Right forelimb (tissue), 1 donor: ENCODE measurements at regions not wholly inside any gene's neighbourhood (a gene's known extent, or its start where the extent isn't known, plus 50 kb on each side); places are given as distances from the start of the nearest gene placed in this dataset.
"Not testable (repeated sequence)": the region's sequence is repeated elsewhere in the genome, so short reads cannot be mapped to it uniquely, and the experiment has no call there.

Source experiments
- DNase-seq: peaks from one replicate; pipeline ENCODE4 v3.0.0-alpha.2; 2018

DNA sequence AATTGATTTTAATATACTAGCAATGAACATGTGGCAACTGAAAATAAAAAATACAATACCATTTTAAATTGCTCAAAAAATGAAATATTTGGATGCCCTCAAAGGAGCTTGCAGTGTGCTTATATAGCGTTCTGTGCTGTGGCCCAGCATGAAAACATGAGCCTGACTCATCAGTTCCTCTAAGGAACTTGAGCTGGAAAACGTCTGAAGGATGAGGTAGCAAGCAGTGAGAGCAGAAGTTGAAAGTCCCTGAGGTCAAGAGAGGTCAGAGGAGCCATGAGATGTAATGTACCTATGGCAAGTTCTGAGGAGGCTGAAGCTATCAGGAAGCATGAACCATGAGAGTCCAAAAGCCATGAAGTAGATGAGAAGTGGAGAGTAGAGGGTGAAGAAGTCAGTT, 59.7 kb downstream of the HMGB3 start:
- DNase-seq = no peak

DNA sequence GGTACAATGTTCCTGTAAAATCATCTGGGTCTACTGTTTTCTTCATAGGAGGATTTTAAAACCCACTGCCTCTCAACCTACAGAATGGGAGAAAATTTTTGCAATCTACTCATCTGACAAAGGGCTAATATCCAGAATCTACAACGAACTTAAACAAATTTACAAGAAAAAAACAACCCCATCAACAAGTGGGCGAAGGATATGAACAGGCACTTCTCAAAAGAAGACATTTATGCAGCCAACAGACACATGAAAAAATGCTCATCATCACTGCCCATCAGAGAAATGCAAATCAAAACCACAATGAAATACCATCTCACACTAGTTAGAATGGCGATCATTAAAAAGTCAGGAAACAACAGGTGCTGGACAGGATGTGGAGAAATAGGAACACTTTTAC, 83.2 kb downstream of the HMGB3 start:
- not testable (repeated sequence) for DNase-seq

DNA sequence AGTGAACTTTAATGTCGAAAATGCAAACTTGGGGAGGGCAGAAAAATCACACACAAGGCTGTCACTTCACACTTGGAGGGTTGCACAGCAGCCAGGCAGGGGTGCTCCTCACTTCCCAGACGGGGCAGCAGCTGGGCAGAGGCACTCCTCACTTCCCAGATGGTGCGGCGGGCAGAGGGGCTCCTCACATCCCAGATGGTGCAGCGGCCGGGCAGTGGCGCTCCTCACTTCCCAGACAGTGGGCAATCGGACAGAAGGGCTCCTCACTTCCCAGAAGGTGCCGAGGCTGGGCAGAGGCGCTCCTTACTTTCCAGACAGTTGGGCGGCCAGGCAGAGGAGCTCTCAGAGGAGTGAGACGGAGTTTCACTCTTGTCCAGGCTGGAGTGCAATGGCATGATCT, 90.6 kb downstream of the HMGB3 start:
- no peak for DNase-seq

DNA sequence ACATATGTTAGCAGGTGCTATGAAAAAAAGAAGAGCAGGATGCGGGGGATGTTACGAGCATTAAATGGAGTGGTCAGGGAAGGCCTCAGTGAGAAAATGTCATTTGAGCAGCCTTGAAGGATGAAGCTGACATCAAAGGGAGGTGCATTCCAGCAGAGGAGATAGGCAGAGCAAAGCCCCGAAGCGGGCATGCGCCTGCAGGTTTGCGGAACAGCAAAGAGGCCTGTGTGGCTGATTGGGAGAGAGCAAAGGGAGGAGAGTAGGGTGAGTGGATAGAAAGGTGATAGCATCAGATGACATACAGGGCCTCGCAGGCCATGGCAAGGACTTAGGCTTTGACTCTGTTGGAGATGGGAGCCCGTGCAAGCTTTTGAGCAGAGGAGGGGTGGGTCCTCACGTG, 95.4 kb upstream of the GPR50 start:
- DNase-seq = no peak

DNA sequence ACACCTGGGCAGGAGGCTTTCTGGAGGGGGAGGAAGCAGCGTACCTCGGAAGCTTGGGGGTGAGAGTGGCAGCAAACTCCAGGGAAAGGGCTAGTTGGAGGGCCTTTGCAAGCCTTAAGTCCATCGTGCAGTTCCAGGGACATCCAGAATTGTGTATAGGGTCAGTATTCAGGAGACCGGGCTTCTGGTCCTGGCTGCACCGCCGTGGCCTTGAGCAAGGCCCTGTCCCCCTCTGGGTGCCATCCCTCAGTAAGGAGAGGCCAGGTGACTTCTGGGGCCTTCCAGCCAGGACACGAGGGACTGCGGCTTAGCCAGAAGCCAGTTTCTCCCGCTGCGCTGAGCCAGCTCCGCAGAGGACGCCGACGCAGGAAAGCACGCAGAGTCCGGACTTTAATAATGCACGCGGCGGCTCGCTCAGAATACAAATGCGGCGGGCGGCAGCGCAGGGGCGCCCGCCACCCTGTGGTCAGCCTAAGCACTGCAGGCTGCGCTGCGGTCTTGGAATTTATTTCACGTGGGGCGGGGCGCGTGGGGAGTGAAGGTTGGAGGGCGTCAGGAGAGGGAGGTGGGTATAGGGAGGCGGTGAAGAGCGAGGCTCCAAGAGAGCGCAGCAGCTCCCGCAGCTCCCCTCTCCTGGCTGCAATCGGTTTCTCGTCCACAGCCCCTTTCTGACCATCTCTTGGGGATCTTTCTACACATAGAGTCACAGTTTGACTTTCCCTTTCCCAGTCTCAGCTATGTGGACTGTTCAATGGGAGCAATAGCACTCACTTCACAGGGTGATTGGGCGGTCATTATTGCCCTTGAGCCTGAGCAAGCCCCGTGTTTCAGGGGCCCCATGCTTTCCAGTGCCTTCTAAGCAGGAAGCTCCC, 94.1 kb upstream of the GPR50 start:
- peak; percentile 79 for DNase-seq

DNA sequence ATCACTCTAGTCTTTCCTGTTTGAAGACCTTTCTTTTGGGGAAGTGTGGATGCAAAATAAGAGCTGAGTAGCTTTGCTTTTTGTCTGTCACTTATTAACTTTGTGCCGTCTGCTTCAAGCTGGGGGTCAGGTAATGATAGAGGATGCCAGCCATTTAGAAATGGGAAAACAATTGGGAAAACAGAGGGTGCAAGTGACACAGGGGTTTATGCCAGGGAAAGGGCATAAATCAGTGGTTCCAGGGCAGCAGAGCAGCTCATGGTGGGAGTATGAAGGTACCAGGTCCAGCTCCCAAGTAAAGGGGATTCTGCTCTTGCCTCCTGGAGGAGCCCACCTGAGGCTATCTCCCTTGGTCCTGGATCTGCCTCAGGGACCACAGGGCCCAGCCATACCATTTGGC, 91.9 kb upstream of the GPR50 start:
- DNase-seq = no peak

DNA sequence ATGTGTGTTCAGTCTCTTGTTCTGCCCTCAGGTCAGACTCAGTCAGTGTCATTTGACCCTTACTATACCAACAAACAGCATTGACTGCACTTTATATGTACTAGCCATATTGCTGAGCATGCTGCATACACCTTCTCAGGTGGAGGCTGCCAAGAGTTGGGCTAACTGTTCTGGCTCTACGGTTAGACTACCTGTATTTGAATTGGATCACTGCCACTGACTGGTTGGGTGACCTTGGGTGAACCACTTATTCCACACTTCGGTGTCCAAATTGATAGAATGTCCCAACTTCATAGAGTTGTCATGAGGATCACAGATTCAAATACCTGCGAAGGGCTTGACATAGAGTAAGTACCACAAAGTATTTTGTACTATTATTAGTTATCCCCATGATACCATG, 91.2 kb upstream of the GPR50 start:
- no peak for DNase-seq

DNA sequence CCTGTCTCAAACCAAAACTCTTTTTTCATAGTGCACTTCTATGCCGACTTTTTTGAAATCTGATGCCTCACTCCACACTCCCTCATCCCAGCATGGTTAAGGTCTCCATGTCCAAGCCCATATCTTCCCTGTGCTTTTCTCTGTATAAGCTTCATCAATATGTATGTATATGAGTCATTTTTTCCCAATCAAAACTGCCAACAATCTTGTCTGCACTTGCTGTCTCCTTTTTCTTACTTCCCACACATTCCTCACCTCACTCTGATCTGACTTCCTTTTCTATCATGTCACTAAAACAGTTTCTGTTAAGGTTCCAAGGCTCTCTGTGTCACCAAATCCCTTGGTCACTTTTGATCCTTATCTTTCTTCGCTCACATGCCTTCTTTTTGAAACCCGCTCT, 88.2 kb upstream of the GPR50 start:
- no peak for DNase-seq

DNA sequence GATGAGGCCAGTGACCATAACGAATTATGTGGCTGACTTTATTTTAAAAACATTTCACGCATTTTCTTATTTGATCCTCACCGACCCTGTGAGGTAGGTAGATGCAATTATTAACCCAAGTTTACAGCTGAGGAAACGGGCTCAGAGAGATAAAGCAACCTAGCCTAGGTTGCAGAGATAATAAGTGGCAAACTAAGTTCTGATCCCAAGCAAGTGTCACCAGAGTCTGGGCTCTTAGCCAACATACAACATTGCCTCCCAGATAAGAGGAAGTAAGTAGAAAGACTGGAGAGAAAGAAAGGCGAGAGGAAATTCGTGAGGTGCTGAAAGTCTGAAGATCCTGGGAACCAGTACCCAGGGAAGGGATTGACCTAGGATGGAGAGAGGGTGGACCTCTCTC, 77.4 kb upstream of the GPR50 start:
- DNase-seq = no peak

DNA sequence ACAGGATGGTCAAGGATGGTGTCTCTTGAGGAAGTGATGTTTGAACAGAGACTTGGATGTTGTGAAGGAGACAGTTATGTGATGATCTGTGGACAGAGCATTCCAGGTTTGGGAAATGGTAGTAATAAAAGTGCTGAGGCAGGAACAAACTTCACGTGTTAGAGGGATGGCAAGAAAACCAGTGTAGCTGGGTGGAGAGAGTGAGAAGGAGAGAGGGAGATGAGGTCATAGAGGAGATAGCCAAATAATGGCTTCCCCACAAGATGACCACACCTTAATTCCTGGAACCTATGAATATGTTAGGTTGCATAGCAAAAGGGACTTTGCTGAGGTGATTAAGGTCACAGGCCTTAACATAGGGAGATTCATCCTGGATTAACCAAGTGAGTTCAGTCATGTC, 75.6 kb upstream of the GPR50 start:
- no peak for DNase-seq

DNA sequence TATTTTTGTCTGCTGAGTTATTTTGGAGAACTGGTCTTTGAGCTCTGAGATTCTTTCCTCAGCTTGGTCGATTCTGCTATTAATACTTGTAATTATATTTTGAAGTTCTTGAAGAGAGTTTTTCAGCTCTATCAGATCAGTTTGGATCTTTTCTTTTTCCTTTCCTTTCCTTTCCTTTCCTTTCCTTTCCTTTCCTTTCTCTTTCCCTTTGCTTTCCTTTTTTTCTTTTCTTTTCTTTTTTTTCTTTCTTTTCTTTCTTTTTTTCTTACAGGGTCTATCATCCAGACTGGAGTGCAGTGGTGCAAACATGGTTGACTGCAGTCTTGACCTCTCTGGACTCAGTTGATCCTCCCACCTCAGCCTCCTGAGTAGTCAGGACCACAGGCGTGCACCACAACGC, 63.2 kb upstream of the GPR50 start:
- not testable (repeated sequence) for DNase-seq
